RWPE1 (cell line): ENCODE measurements at regions not wholly inside any gene's neighbourhood (a gene's known extent, or its start where the extent isn't known, plus 50 kb on each side); places are given as distances from the start of the nearest gene placed in this dataset.

Experiments used
- CTCF ChIA-PET: fragments of 350-600 bp; sonication (Branson Sonifier 250); formaldehyde crosslinking; extraction: SDS; loops from one replicate; lab custom pipeline; 2021; lab: Yijun Ruan, JAX
- POLR2A ChIA-PET: fragments of 400-600 bp; formaldehyde crosslinking; extraction: SDS; loops from one replicate; lab custom pipeline; 2020; ENCODE audit warnings: antibody characterized with exemption; ENCODE audit not compliant: low non-redundant PET; lab: Yijun Ruan, JAX
- DNase-seq: peaks from one replicate; pipeline ENCODE4 v3.0.0; 2012; ENCODE audit warnings: low spot score
- H3K27ac ChIP-seq: fragments of 450-650 bp; 2 replicates; pipeline ENCODE4 v1.5.1; 2017
- CTCF ChIP-seq: fragments of 450-650 bp; conservative IDR thresholded peaks from 2 replicates; pipeline ENCODE4 v1.5.1; 2017; ENCODE audit warnings: low read depth, mild to moderate bottlenecking

GRCh38 chr16:85259115-85259831, 147.0 kb upstream of the CIBAR2 start:
- no peak overlapping the region for H3K27ac ChIP-seq
- ChIA-PET CTCF (interaction anchor here (0.7 to 1.3 kb wide), 2 partner anchors 144 to 729 kb away, joined by 4 read pairs; no protein-coding TSS in a partner anchor), POLR2A (no interaction called here)
- no peak for DNase-seq
- TF ChIP-seq CTCF, result no peak

GRCh38 chr16:85259832-85260167, 147.5 kb upstream of the CIBAR2 start:
- no peak for DNase-seq
- no peak overlapping the region for H3K27ac ChIP-seq
- no peak for TF ChIP-seq CTCF
- ChIA-PET POLR2A (no interaction called here), CTCF (no interaction called here)

GRCh38 chr16:85261204-85261603, 148.9 kb upstream of the CIBAR2 start:
- ChIA-PET POLR2A (no interaction called here), CTCF (interaction anchor here (0.8 kb wide), 1 partner anchor 37 kb away, joined by 4 read pairs; no protein-coding TSS in a partner anchor)
- no peak for DNase-seq
- no peak overlapping the region for H3K27ac ChIP-seq
- TF ChIP-seq CTCF, result no peak

GRCh38 chr16:85261657-85262557, 149.6 kb upstream of the CIBAR2 start:
- TF ChIP-seq CTCF, result no peak
- ChIA-PET POLR2A (no interaction called here), CTCF (interaction anchor here (0.8 to 1.3 kb wide), 2 partner anchors 9 to 36 kb away, joined by 4 to 5 read pairs; no protein-coding TSS in a partner anchor)
- DNase-seq, result no peak
- no peak overlapping the region for H3K27ac ChIP-seq

GRCh38 chr16:85262558-85263238, 150.4 kb upstream of the CIBAR2 start:
- ChIA-PET CTCF (interaction anchor here (0.6 to 1.3 kb wide), 2 partner anchors 10 to 194 kb away, joined by 3 to 5 read pairs; no protein-coding TSS in a partner anchor), POLR2A (no interaction called here)
- no peak for TF ChIP-seq CTCF
- DNase-seq, result no peak
- H3K27ac ChIP-seq, result no peak overlapping the region

GRCh38 chr16:85263239-85263585, 150.9 kb upstream of the CIBAR2 start:
- no peak overlapping the region for H3K27ac ChIP-seq
- ChIA-PET POLR2A (no interaction called here), CTCF (interaction anchor here (0.6 to 1.3 kb wide), 2 partner anchors 10 to 193 kb away, joined by 3 to 5 read pairs; no protein-coding TSS in a partner anchor)
- DNase-seq, result no peak
- no peak for TF ChIP-seq CTCF
